ENCODE measurements at regions not wholly inside any gene's neighbourhood (a gene's known extent, or its start where the extent isn't known, plus 50 kb on each side); places are given as distances from the start of the nearest gene placed in this dataset.
"Not testable (repeated sequence)": the region's sequence is repeated elsewhere in the genome, so short reads cannot be mapped to it uniquely, and the experiment has no call there.

GRCh38 chr13:48833412-48833811, 142.3 kb upstream of the FNDC3A start:
- TF ChIP-seq CTCF (IDR thresholded peaks at IDR 0.05): no peak
- WGBS, 2 donors: 68 to 73% methylated on average over 3 of the region's 3 CpGs

GRCh38 chr13:48835326-48835725, 140.4 kb upstream of the FNDC3A start:
- not testable (repeated sequence) for H3K27me3 ChIP-seq, ATAC-seq

More at GRCh38 chr13:48833412-48833811, 142.3 kb upstream of the FNDC3A start:
- no peaks in the 10 kb centered on the region for H3K36me3 ChIP-seq
- ATAC-seq (no peak), DNase-seq (no peak)
- peaks cover 0 to 7% (median 0%) of the 10 kb centered on the region in 7 donors for H3K27me3 ChIP-seq
- peaks cover 0 to 14% (median 2%) of the 10 kb centered on the region in 9 donors for H3K4me1 ChIP-seq
- H3K27ac ChIP-seq: no peak overlapping the region
- intact Hi-C loops (cut with DNase I): no loop called here
- no peak overlapping the region for H3K4me3 ChIP-seq
- H3K9me3 ChIP-seq: peaks cover 0 to 35% (median 8%) of the 10 kb centered on the region in 11 donors

GRCh38 chr13:48838193-48838973, 137.3 kb upstream of the FNDC3A start:
- ATAC-seq (no peak), DNase-seq (no peak)
- no peaks in the 10 kb centered on the region for H3K36me3 ChIP-seq
- peaks cover 0 to 20% (median 5%) of the 10 kb centered on the region in 11 donors for H3K9me3 ChIP-seq
- H3K4me3 ChIP-seq: no peak overlapping the region
- intact Hi-C loops (cut with DNase I): no loop called here
- no peak overlapping the region for H3K27ac ChIP-seq
- WGBS, 2 donors: 29 to 34% methylated on average over 5 of the region's 5 CpGs
- H3K4me1 ChIP-seq: peaks cover 0 to 9% (median 4%) of the 10 kb centered on the region in 9 donors
- no peaks in the 10 kb centered on the region for H3K27me3 ChIP-seq
- TF ChIP-seq CTCF (IDR thresholded peaks at IDR 0.05): no peak

More at GRCh38 chr13:48835326-48835725, 140.4 kb upstream of the FNDC3A start:
- DNase-seq; H3K4me1 ChIP-seq; H3K4me3 ChIP-seq; H3K27ac ChIP-seq; H3K36me3 ChIP-seq; intact Hi-C loops (cut with DNase I): not testable (repeated sequence)
- 94 to 96% methylated on average over 5 of the region's 5 CpGs for WGBS, 2 donors
- peaks cover 0 to 35% (median 8%) of the 10 kb centered on the region in 11 donors for H3K9me3 ChIP-seq

- no peaks in the 10 kb centered on the region for H3K36me3 ChIP-seq
- DNase-seq: no peak
- H3K27me3 ChIP-seq: no peaks in the 10 kb centered on the region
- no peak for TF ChIP-seq CTCF (IDR thresholded peaks at IDR 0.05)
- intact Hi-C loops (cut with DNase I): no loop called here
- peaks cover 0 to 13% (median 3%) of the 10 kb centered on the region in 11 donors for H3K9me3 ChIP-seq
- H3K27ac ChIP-seq: no peak overlapping the region
- peaks cover 0 to 9% (median 4%) of the 10 kb centered on the region in 9 donors for H3K4me1 ChIP-seq
- WGBS, 2 donors: 71 to 81% methylated on average over 3 of the region's 3 CpGs
- ATAC-seq: no peak
- no peak overlapping the region for H3K4me3 ChIP-seq
Measured at GRCh38 chr13:48839171-48839570, 136.5 kb upstream of the FNDC3A start.

- Histone ChIP-seq H3K4me3 (no peak overlapping the region), H3K27ac (no peak overlapping the region), H3K36me3 (no peaks in the 10 kb centered on the region), H3K9me3 (peaks cover 0 to 1% (median 0%) of the 10 kb centered on the region in 11 donors), H3K27me3 (no peaks in the 10 kb centered on the region), H3K4me1 (peaks cover 0 to 9% (median 4%) of the 10 kb centered on the region in 9 donors)
- DNase-seq (no peak), ATAC-seq (no peak)
- 85 to 100% methylated on average over 1 of the region's 1 CpG for WGBS, 2 donors
- intact Hi-C loops (cut with DNase I): no loop called here
- TF ChIP-seq CTCF (IDR thresholded peaks at IDR 0.05): no peak
Measured at GRCh38 chr13:48840366-48840765, 135.3 kb upstream of the FNDC3A start.
